ENCODE measurements at regions not wholly inside any gene's neighbourhood (a gene's known extent, or its start where the extent isn't known, plus 50 kb on each side); places are given as distances from the start of the nearest gene placed in this dataset.

- DNase-seq (ENCODE audit: low read depth): peak; percentile 21
- no peak overlapping the region for H3K4me3 ChIP-seq (replicated peaks; ENCODE audit: low read depth, low read length)
These were observed 394.7 kb downstream of the PDGFC start for GRCh38 chr4:156576946-156577345.

GRCh38 chr4:156575430-156576073 lies 396.0 kb downstream of the PDGFC start:
- no peak for TF ChIP-seq CTCF (IDR thresholded peaks at IDR 0.05; ENCODE audit: low read length, missing control alignments)
- peak; percentile 44 for DNase-seq (ENCODE audit: low read depth)

More at GRCh38 chr4:156576946-156577345, 394.7 kb downstream of the PDGFC start:
- TF ChIP-seq CTCF (IDR thresholded peaks at IDR 0.05; ENCODE audit: low read length, missing control alignments): no peak

GRCh38 chr4:156571146-156571545 lies 400.5 kb downstream of the PDGFC start:
- no peak for TF ChIP-seq CTCF (IDR thresholded peaks at IDR 0.05; ENCODE audit: low read length, missing control alignments)
- peak; percentile 30 for DNase-seq (ENCODE audit: low read depth)
- H3K4me3 ChIP-seq (replicated peaks; ENCODE audit: low read depth, low read length): no peak overlapping the region

More at GRCh38 chr4:156575430-156576073, 396.0 kb downstream of the PDGFC start:
- no peak overlapping the region for H3K4me3 ChIP-seq (replicated peaks; ENCODE audit: low read depth, low read length)

GRCh38 chr4:156569535-156569934 lies 402.1 kb downstream of the PDGFC start:
- no peak for DNase-seq (ENCODE audit: low read depth)
- H3K4me3 ChIP-seq (replicated peaks; ENCODE audit: low read depth, low read length): no peak overlapping the region
- no peak for TF ChIP-seq CTCF (IDR thresholded peaks at IDR 0.05; ENCODE audit: low read length, missing control alignments)

- DNase-seq (ENCODE audit: low read depth): no peak
- no peak overlapping the region for H3K4me3 ChIP-seq (replicated peaks; ENCODE audit: low read depth, low read length)
- TF ChIP-seq CTCF (IDR thresholded peaks at IDR 0.05; ENCODE audit: low read length, missing control alignments): no peak
These were observed 403.1 kb downstream of the PDGFC start for GRCh38 chr4:156568484-156568883.

GRCh38 chr4:156568041-156568440 lies 403.6 kb downstream of the PDGFC start:
- DNase-seq (ENCODE audit: low read depth): no peak
- H3K4me3 ChIP-seq (replicated peaks; ENCODE audit: low read depth, low read length): no peak overlapping the region

More at GRCh38 chr4:156568041-156568440, 403.6 kb downstream of the PDGFC start:
- no peak for TF ChIP-seq CTCF (IDR thresholded peaks at IDR 0.05; ENCODE audit: low read length, missing control alignments)

Measured in fibroblast of pulmonary artery (primary cell).